ENCODE measurements at regions not wholly inside any gene's neighbourhood (a gene's known extent, or its start where the extent isn't known, plus 50 kb on each side); places are given as distances from the start of the nearest gene placed in this dataset.

GRCh38 chr10:108462005-108462404, 1297.5 kb upstream of the SORCS1 start:
- no peak for FAIRE-seq

DNA sequence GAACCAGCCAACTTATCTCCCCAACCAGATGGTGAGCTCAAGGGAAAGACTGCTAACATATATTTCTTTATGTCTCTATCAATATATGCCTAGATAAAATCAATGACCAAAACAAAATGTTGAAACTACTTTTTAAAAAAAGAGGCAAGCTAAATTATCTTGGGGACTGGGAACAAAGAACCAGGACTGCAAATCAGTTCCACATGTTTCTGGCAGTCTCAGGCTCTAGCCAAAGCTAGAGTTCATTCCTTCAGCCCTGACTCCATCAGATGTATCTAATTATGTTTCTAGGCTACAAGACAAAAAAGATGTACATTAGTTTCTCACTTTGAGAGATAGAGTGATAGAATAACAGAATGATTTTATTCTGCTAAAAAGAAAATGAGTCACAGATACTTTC, 1290.3 kb upstream of the SORCS1 start:
- FAIRE-seq, result no peak

DNA sequence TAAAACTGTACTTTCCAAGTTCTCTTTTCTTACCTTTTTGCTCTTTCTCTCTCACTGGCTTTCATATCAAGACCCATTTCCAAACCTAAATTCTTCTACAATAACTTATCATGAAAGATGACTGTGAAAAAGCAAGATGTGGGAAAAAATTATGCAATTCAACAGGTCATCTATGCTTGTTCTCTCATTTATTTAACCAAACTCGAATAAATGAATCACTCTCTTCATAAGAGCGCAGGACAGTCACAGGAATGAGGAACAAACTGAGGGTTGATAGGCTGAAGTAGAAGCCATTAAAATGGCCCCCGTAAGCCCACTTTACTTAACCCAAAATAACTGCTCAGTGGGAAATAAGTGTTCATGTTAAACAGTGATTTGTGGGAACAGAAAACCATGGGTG, 1289.7 kb upstream of the SORCS1 start:
- FAIRE-seq, result no peak

DNA sequence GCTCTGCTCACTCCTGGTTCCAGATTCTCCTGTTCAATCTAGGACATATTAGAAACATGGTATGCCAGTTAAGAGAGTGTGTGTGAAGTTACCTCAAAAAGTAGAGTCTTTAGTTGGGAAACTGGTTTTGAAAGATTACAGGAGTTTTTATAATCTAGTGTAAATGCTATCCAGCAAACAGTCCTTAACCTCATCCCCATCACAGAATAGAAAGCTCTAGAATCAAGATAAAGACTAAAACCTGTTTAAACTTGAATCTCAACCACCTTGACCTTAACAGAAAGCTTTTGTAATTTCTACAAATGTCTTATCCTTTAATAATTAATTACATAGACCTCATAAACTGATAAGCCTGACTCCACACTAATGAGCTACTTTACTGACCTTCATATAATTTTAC, 1288.7 kb upstream of the SORCS1 start:
- FAIRE-seq, result no peak

DNA sequence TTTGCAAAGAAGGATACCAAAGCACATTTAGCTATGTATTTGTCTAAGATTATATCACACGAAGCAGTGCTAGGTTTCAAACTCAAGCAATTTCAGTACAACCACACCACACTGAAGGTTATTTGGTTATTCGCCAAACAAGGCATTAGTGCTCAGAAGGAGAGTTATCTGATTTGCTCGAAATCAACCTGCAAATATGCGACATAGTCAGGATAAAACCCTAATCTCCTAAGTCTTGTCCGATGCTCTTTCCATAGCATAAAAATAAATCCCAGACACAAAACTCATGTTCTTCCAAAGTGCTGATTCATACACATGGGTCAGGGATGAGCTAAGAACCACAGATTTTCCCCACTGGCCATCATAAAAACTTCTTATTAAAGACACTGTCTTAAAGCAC, 1288.0 kb upstream of the SORCS1 start:
- FAIRE-seq, result no peak

DNA sequence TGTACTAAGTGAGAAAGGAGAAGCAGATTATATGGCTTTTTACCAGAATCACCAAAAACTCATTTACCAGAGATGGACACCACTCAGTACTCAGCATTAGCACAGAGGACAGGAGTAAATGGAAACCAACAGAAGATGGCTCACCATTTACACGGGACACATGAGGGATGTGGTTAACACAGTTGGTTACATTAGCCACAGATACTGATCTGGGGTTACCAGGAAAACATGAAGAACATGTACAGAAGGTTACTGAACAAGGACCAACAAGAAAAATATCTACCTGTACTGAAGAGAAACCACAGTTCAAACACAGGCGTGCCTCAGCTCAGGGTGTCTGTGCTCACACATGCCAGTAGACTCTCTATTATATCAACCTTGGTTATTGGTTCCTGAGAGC, 1285.8 kb upstream of the SORCS1 start:
- no peak for FAIRE-seq

DNA sequence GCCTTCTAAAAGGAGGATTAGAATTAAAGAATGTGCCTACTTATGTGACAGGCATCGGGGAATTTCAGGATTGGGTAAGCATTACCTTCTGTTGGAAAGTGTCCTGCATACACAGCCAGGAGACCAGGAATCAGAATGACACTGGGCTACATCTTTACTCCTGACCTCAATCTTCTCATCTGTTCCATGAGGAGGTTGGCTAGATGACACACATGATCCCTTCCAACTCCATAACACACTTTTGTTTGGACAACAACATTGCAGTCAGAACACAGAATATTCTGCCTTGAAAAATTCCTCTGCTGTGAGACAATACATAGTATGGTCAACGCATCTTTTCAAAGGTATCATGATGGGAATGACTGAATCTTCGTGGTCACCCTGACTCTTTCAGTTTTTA, 1281.2 kb upstream of the SORCS1 start:
- FAIRE-seq, result no peak

GRCh38 chr10:108443636-108444035, 1279.1 kb upstream of the SORCS1 start:
- FAIRE-seq, result no peak

GRCh38 chr10:108439397-108439796, 1274.9 kb upstream of the SORCS1 start:
- FAIRE-seq, result no peak

- no peak for FAIRE-seq
Measured at GRCh38 chr10:108436096-108436495, 1271.6 kb upstream of the SORCS1 start.

DNA sequence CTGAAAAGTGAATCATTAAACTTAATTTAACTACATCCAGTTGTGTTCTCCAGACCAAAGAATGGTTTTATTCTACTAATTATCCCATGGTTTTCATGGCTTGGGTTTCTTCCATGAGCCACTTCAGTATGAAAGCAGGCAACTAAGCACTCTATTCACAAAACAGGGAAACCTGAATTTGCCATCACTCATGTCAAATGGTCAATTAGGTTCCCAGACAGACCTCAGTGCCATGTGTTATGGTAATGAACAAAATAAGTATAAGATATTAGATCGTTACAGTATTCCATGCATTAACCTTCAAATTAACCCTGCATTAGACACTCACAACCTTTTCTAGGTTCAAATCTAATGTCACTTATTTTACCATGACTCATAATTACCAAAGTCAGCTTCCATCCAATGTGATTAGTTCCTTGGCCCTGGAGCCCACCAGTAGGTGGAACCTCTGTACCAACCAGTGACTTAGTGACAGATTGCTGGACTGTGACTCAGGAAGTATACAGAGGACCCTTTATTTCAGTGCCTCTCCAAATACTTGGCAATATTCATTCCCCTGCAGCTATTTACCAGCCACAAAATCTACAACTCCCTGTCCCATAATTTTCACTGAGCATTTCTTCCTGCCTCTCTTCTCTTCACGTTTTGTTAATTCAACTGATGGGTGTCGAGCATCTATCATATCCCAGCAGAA, 1270.2 kb upstream of the SORCS1 start:
- FAIRE-seq, result no peak

- FAIRE-seq, result no peak
Measured at GRCh38 chr10:108427146-108427545, 1262.6 kb upstream of the SORCS1 start.

- no peak for FAIRE-seq
Measured at GRCh38 chr10:108425283-108425964, 1260.9 kb upstream of the SORCS1 start.

GRCh38 chr10:108424656-108425055, 1260.2 kb upstream of the SORCS1 start:
- FAIRE-seq, result no peak

DNA sequence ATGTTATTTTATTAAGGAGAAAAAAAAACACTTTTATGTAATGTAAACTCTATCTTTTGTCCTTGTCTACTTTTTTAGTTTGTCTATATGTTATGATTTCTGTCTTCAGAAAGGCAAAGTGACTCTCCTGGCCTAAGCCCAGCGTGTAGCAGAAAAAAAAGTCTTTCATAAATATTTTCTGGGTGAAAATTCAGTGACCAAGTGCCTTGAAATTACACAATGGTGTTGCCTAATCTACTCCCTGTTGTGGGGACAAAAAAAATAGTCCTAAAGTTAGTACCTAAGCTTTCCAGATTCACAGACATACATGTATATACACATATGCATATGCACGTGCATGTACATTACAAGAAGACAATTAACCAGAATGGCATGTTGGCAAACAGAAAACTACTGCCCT, 1257.8 kb upstream of the SORCS1 start:
- FAIRE-seq, result no peak

DNA sequence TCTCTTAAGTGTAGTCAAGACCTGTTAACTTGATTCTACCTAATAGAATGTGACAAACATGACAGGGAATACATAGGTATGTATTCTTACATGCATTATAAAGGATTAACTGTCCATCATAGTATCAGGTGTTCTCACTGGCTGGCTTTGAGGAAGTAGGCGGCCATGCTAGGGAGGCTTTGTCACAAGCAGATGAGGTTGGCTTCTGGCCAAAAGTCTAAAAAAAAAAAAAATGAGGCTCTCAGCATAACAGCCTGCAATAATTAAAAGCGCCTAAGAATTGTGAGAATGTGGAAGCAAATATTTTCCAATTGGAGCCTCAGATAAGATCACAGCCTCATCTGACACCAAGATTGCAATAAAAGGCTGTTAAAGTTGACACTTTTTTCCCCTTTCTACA, 1256.8 kb upstream of the SORCS1 start:
- no peak for FAIRE-seq

DNA sequence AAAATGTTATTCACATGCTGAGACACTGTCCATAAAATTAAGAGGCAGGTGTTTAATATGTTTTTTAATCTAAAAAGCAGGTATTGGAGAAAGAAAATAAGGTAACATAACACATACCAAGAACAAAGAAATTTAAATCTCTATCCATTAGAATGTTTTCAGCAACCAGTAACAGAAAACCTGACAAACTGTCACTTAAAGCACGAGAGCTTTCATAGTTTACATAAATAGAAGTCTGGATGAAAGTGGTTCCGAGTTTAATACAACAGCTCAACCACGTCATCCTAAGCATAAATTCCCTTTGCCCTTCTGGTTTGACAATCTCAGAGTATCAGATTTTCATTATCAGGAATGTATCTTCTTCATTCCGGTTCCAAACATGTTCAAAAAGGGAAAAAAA, 1249.4 kb upstream of the SORCS1 start:
- FAIRE-seq, result no peak

DNA sequence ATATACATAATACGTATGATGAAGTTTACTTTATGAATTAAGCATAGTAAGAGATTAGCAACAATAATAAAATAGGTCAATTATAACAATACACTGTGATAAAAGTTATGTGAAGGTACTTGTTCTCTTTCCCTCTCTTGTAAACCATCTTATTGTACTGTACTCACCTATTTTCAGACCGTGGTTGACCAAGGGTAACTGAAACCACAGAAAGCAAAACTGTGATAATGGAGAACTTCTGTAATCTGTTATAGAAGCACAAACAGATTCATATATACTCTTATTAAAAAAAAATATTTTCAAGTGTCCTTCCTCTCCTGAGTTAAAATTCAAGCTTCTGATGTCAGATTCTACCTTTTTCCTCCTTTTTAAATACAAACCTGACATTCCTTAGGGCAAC, 1247.8 kb upstream of the SORCS1 start:
- FAIRE-seq, result no peak

DNA sequence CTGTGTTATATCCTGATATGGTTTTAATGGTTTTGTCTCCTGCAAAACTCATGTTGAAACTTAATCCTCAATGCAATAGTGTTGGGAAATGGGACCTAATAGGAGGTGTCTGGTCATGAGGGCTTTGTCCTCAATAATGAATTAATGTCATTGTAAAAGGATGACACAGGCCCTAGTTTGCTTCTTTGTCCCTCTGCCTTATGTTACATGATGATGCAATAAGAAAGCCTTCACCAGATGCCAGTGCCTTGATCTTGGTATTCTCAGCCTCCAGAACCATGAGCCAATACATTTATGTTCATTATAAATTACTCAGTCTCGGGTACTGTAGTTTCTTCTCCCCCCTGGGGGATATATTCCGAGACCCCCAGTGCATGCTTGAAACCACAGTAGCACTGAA, 1247.4 kb upstream of the SORCS1 start:
- FAIRE-seq, result no peak

GRCh38 chr10:108411206-108411605, 1246.7 kb upstream of the SORCS1 start:
- FAIRE-seq, result no peak

- FAIRE-seq, result no peak
Measured at GRCh38 chr10:108410236-108410635, 1245.7 kb upstream of the SORCS1 start.

DNA sequence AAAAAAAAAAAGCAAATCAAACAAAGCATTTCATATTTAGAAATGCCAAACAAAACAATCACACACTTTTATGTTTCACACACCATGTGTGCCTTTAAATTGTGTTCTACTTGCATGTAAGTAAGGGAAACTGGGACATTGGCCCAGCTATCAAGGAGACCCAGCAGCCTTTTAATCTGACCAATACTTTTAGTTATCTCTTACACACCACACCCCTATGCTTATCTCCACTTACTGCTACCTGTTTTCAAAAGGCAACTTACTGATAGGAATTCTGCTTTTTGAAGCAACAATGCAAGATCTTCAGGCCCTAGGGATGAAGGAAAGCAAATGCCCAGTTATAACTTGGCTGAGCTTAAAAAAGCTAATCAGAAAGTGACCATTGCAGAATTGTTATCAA, 1244.8 kb upstream of the SORCS1 start:
- FAIRE-seq, result no peak

DNA sequence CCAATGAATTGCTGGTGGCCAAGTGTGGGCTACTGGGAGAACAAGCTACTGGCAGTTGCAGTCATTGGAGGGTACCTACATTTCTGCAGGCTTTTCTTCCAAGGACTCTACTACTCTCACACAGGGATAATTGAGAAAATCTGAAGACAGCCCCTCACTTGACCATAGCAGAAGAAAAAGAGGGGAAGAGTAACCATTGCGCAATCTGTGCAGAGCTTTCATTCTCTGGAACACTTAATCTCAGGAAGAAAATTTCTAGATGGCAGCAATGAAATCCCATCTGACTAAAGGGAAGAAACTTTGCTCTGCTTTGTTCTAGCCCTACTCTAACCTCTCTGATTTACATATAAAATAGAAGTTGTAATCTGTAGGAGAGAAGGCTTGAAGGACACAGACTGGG, 1239.6 kb upstream of the SORCS1 start:
- no peak for FAIRE-seq

DNA sequence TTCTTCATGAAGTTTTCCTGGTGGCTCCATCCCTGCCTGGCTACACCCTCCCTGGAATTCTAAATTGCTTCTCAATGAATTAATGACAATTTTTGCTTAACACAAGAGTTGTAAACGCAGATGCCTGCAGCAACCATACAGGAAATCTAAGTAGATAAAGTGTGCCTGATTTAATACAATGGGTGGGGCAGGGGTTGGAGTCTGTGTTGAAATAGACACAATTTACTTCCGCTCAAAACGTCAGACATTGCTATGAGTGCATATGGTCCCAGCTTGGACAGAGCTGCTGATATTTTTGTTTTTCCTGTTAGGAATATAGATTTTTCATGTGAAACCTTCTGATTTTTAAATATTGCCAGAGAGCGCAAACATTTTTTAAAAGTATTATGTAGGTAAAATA, 1235.0 kb upstream of the SORCS1 start:
- no peak for FAIRE-seq

GRCh38 chr10:108393089-108393488, 1228.6 kb upstream of the SORCS1 start:
- no peak for FAIRE-seq

Data from colon (tissue), 2 donors.